ENCODE measurements at regions not wholly inside any gene's neighbourhood (a gene's known extent, or its start where the extent isn't known, plus 50 kb on each side); places are given as distances from the start of the nearest gene placed in this dataset.

DNA sequence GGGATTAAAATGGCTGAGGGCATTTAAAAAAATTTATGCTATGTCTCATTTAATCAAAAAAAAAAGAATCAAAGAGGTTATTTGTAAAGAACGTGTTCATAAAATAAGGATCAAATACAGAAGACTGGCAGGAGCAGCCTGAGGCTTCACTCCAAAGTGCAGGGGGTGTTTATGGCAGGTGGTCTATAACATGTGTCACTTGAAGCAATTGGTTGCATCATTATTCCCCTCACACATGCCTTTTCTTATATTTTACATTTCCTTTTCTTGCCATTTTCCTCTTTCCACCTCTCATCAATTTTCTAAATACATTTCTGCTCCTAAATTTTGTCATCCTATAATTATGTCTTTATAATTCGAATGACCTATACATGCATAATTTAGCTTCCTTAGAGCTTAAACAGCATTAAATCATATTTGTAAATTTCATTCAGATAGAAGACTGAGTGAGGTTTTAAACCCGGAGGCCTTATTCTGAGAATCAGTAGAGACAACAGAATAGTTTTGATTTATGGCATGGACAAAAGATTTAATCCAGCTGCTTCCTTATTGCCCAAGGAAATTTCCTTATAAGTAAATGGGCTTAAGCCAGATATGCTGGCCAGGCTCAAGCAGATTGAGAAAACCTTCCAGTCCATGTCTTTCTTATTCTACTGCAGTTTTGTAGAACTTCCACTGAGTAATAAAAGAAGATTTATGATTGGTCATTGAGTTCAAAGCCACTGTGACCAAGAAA is 322.8 kb downstream of the TGFB2 start:
- peaks cover 6% of the 10 kb centered on the region for H3K9me3 Mint-ChIP-seq (ENCODE audit: unreplicated experiment)
- TF ChIP-seq, protein P1, sequence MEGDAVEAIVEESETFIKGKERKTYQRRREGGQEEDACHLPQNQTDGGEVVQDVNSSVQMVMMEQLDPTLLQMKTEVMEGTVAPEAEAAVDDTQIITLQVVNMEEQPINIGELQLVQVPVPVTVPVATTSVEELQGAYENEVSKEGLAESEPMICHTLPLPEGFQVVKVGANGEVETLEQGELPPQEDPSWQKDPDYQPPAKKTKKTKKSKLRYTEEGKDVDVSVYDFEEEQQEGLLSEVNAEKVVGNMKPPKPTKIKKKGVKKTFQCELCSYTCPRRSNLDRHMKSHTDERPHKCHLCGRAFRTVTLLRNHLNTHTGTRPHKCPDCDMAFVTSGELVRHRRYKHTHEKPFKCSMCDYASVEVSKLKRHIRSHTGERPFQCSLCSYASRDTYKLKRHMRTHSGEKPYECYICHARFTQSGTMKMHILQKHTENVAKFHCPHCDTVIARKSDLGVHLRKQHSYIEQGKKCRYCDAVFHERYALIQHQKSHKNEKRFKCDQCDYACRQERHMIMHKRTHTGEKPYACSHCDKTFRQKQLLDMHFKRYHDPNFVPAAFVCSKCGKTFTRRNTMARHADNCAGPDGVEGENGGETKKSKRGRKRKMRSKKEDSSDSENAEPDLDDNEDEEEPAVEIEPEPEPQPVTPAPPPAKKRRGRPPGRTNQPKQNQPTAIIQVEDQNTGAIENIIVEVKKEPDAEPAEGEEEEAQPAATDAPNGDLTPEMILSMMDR (IDR thresholded peaks at IDR 0.05) = no peak
- H3K4me3 Mint-ChIP-seq (ENCODE audit: unreplicated experiment) = no peak overlapping the region
- H3K36me3 Mint-ChIP-seq (ENCODE audit: unreplicated experiment) = peaks cover 2% of the 10 kb centered on the region
- H3K27ac Mint-ChIP-seq (ENCODE audit: unreplicated experiment) = no peak overlapping the region
- no peak for DNase-seq (ENCODE audit: extremely low spot score, unreplicated experiment)
- H3K27me3 Mint-ChIP-seq (ENCODE audit: unreplicated experiment) = no peaks in the 10 kb centered on the region
- H3K4me1 Mint-ChIP-seq (ENCODE audit: unreplicated experiment) = peaks cover 47% of the 10 kb centered on the region

DNA sequence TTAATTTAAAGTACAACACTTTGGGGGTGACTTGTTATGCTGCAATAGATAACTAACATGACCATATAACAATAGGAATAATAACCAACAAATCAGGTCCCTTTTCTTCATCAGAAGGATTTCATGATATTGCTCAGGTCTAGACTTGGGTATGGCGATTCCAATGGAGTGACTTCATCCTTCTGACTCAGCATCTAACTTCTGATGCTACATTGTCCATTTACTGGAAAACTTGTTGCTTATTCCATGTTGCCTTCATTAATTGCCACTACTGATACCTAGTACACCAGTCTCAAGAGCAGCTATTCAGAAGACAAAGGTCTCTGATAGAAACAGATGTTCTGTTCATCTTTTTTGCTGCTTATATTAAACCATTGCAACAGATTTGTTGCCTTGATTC is 324.3 kb downstream of the TGFB2 start:
- no peaks in the 10 kb centered on the region for H3K27me3 Mint-ChIP-seq (ENCODE audit: unreplicated experiment)
- no peak for DNase-seq (ENCODE audit: extremely low spot score, unreplicated experiment)
- no peak overlapping the region for H3K27ac Mint-ChIP-seq (ENCODE audit: unreplicated experiment)
- H3K9me3 Mint-ChIP-seq (ENCODE audit: unreplicated experiment) = peaks cover 6% of the 10 kb centered on the region
- H3K4me1 Mint-ChIP-seq (ENCODE audit: unreplicated experiment) = peaks cover 59% of the 10 kb centered on the region
- no peak overlapping the region for H3K4me3 Mint-ChIP-seq (ENCODE audit: unreplicated experiment)
- H3K36me3 Mint-ChIP-seq (ENCODE audit: unreplicated experiment) = peaks cover 2% of the 10 kb centered on the region
- TF ChIP-seq, protein P1 (IDR thresholded peaks at IDR 0.05) = no peak

DNA sequence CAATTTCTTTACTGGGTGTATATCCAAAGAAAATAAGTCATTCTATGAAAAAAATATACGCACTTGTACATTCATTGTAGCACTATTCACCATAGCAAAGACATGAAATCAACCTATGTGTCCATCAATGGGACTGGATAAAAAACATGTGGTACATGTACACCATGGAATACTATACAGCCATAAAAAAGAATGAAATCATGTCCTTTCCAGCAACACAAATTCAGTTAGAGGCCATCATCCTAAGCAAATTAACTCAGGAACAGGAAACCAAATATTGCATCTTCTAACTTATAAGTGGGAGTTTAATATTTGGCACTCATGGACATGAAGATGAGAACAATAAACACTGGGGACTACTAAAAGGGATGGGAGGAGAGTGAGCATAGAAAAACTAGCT is 325.7 kb downstream of the TGFB2 start:
- H3K4me1 Mint-ChIP-seq (ENCODE audit: unreplicated experiment) = peaks cover 58% of the 10 kb centered on the region
- no peaks in the 10 kb centered on the region for H3K27me3 Mint-ChIP-seq (ENCODE audit: unreplicated experiment)
- no peak overlapping the region for H3K4me3 Mint-ChIP-seq (ENCODE audit: unreplicated experiment)
- peaks cover 2% of the 10 kb centered on the region for H3K36me3 Mint-ChIP-seq (ENCODE audit: unreplicated experiment)
- TF ChIP-seq, protein P1 (IDR thresholded peaks at IDR 0.05) = no peak
- peaks cover 6% of the 10 kb centered on the region for H3K9me3 Mint-ChIP-seq (ENCODE audit: unreplicated experiment)
- DNase-seq (ENCODE audit: extremely low spot score, unreplicated experiment) = no peak
- H3K27ac Mint-ChIP-seq (ENCODE audit: unreplicated experiment) = peak overlapping the region; percentile 86

DNA sequence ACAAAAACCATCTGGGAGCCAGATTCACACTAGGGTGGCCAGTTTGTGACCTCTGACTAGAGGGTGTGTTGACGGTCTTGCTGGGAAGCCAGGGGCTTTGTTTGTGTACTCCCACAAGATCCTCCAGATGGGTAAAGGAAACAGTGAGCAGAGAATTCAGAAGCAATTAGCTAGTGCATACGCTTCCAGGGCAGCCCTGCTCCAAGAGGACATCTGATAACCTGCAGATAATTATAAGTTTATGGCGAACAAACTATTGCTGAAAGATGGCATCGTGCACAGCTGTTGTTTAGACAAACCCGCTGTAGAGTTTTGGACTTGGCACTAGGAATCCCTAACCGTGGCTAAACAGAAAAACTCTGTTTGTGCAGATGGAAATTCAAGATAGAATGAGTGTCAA is 326.4 kb downstream of the TGFB2 start:
- Mint-ChIP-seq H3K27me3 (ENCODE audit: unreplicated experiment) (no peaks in the 10 kb centered on the region), H3K4me1 (ENCODE audit: unreplicated experiment) (peaks cover 59% of the 10 kb centered on the region), H3K9me3 (ENCODE audit: unreplicated experiment) (peaks cover 6% of the 10 kb centered on the region), H3K4me3 (ENCODE audit: unreplicated experiment) (no peak overlapping the region), H3K27ac (ENCODE audit: unreplicated experiment) (peak overlapping the region; percentile 86), H3K36me3 (ENCODE audit: unreplicated experiment) (peaks cover 2% of the 10 kb centered on the region)
- DNase-seq (ENCODE audit: extremely low spot score, unreplicated experiment) = no peak
- TF ChIP-seq, protein P1 (IDR thresholded peaks at IDR 0.05) = no peak

DNA sequence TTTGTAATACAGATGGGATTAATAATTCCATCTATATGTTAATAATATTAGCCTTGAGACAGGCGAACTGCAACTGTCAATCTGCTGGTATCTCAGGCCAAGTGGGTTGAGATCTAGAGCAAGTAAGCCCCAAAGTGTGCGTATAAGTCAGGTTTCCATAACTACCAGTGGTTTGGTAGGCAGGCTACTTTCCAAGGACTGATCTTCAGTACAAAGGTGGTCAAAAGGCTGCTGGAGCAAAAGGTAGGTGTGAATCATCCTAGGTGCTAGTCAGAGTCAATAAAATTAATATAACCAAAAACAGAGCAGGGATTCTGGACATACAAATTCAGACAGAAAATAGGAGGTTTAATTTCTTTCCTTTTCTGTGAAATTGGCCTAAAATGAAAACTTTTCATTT is 328.0 kb downstream of the TGFB2 start:
- TF ChIP-seq, protein P1 (IDR thresholded peaks at IDR 0.05) = no peak
- Mint-ChIP-seq H3K36me3 (ENCODE audit: unreplicated experiment) (peaks cover 2% of the 10 kb centered on the region), H3K27ac (ENCODE audit: unreplicated experiment) (peak overlapping the region; percentile 97), H3K4me1 (ENCODE audit: unreplicated experiment) (peaks cover 54% of the 10 kb centered on the region), H3K4me3 (ENCODE audit: unreplicated experiment) (no peak overlapping the region), H3K9me3 (ENCODE audit: unreplicated experiment) (peaks cover 6% of the 10 kb centered on the region), H3K27me3 (ENCODE audit: unreplicated experiment) (no peaks in the 10 kb centered on the region)
- no peak for DNase-seq (ENCODE audit: extremely low spot score, unreplicated experiment)

All from osteocyte (in vitro differentiated cells).